AG04450 (cell line): ENCODE measurements at regions not wholly inside any gene's neighbourhood (a gene's known extent, or its start where the extent isn't known, plus 50 kb on each side); places are given as distances from the start of the nearest gene placed in this dataset.
A peak's percentile ranks its signal among the peaks of the same experiment; 100 is the strongest.

Experiments used
- CTCF ChIA-PET: fragments of 300-600, 350-600 bp; formaldehyde crosslinking; extraction: SDS; loops from one replicate; lab custom pipeline; 2022; ENCODE audit warnings: antibody characterized with exemption, inconsistent platforms; lab: Charles Lee
- POLR2A ChIA-PET: fragments of 350-600 bp; formaldehyde crosslinking; extraction: SDS; loops from one replicate; lab custom pipeline; 2021; ENCODE audit warnings: antibody characterized with exemption, inconsistent platforms; lab: Yijun Ruan, JAX
- DNase-seq: peaks from one replicate; pipeline ENCODE4 v3.0.0-alpha.2; 2011; ENCODE audit warnings: low read depth, low spot score
- H3K27ac ChIP-seq: one replicate; pipeline ENCODE4 v1.5.1; 2012; ENCODE audit warnings: low read depth, low read length, control low read depth
- H3K27me3 ChIP-seq: one replicate; pipeline ENCODE4 v1.6.0; 2012; ENCODE audit warnings: low read length; ENCODE audit not compliant: control insufficient read depth, insufficient read depth
- H3K4me3 ChIP-seq: 2 replicates; pipeline ENCODE4 v1.5.1; 2011; ENCODE audit warnings: mild to moderate bottlenecking, low read depth, low read length, control low read depth
- H3K9me3 ChIP-seq: 2 replicates; pipeline ENCODE4 v1.5.1; 2012; ENCODE audit warnings: low read length; ENCODE audit not compliant: control insufficient read depth, insufficient read depth
- CTCF ChIP-seq: IDR thresholded peaks from 2 replicates; pipeline ENCODE4 v1.5.1; 2011; ENCODE audit warnings: low read depth, low read length, control low read depth, inconsistent platforms

GRCh38 chr18:60053747-60054304 lies 154.0 kb downstream of the PMAIP1 start:
- no peak for TF ChIP-seq CTCF
- ChIA-PET POLR2A (interaction anchor here (0.5 to 1.0 kb wide), 2 partner anchors 10 to 154 kb away, joined by 3 read pairs; partner anchors contain the start of gene PMAIP1), CTCF (interaction anchor here (0.9 to 1.1 kb wide), 2 partner anchors 57 to 631 kb away, joined by 3 read pairs; no protein-coding TSS in a partner anchor)
- Histone ChIP-seq H3K9me3 (no peaks in the 10 kb centered on the region), H3K4me3 (no peak overlapping the region), H3K27ac (peak overlapping the region; percentile 53), H3K27me3 (no peaks in the 10 kb centered on the region)
- DNase-seq = peak; percentile 78

GRCh38 chr18:60050821-60051220 lies 151.0 kb downstream of the PMAIP1 start:
- no peak overlapping the region for H3K27ac ChIP-seq
- no peaks in the 10 kb centered on the region for H3K27me3 ChIP-seq
- no peak for DNase-seq
- no peak for TF ChIP-seq CTCF
- POLR2A ChIA-PET = no interaction called here
- H3K9me3 ChIP-seq = no peaks in the 10 kb centered on the region
- H3K4me3 ChIP-seq = no peak overlapping the region
- CTCF ChIA-PET = no interaction called here

GRCh38 chr18:60049172-60049571 lies 149.4 kb downstream of the PMAIP1 start:
- DNase-seq = no peak
- ChIA-PET CTCF (no interaction called here), POLR2A (no interaction called here)
- Histone ChIP-seq H3K9me3 (no peaks in the 10 kb centered on the region), H3K4me3 (no peak overlapping the region), H3K27ac (no peak overlapping the region), H3K27me3 (no peaks in the 10 kb centered on the region)
- no peak for TF ChIP-seq CTCF

GRCh38 chr18:60047556-60047955 lies 147.8 kb downstream of the PMAIP1 start:
- ChIA-PET POLR2A (no interaction called here), CTCF (interaction anchor here (0.6 kb wide), 1 partner anchor 27 kb away, joined by 3 read pairs; no protein-coding TSS in a partner anchor)
- Histone ChIP-seq H3K27me3 (no peaks in the 10 kb centered on the region), H3K27ac (no peak overlapping the region), H3K9me3 (no peaks in the 10 kb centered on the region), H3K4me3 (no peak overlapping the region)
- no peak for DNase-seq
- TF ChIP-seq CTCF = no peak

- peak; percentile 37 for DNase-seq
- CTCF ChIA-PET = interaction anchor here (0.5 kb wide), 1 partner anchor 915 kb away, joined by 4 read pairs; no protein-coding TSS in a partner anchor
- H3K9me3 ChIP-seq = no peaks in the 10 kb centered on the region
- TF ChIP-seq CTCF = no peak
- POLR2A ChIA-PET = interaction anchor here (0.9 kb wide), 1 partner anchor 9 kb away, joined by 3 read pairs; no protein-coding TSS in a partner anchor
- H3K27ac ChIP-seq = peak overlapping the region; percentile 23
- no peak overlapping the region for H3K4me3 ChIP-seq
- no peaks in the 10 kb centered on the region for H3K27me3 ChIP-seq
Observed at GRCh38 chr18:60044290-60045006, 144.7 kb downstream of the PMAIP1 start.
